ENCODE measurements at regions not wholly inside any gene's neighbourhood (a gene's known extent, or its start where the extent isn't known, plus 50 kb on each side); places are given as distances from the start of the nearest gene placed in this dataset.
"Not testable (repeated sequence)": the region's sequence is repeated elsewhere in the genome, so short reads cannot be mapped to it uniquely, and the experiment has no call there.

GRCh38 chr12:65667932-65668331, 156.4 kb upstream of the HMGA2 start:
- Histone ChIP-seq H3K27ac (ENCODE audit: insufficient read depth, low read length, poor library complexity, severe bottlenecking) (no peak overlapping the region), H3K4me3 (ENCODE audit: low read depth, low read length) (no peak overlapping the region), H3K36me3 (ENCODE audit: control insufficient read depth, insufficient read depth, low read length) (no peaks in the 10 kb centered on the region), H3K4me1 (ENCODE audit: control insufficient read depth, insufficient read depth, low read length, poor library complexity, severe bottlenecking) (no peaks in the 10 kb centered on the region), H3K9me3 (ENCODE audit: control insufficient read depth in 2 of 2, low read length in 2 of 2) (no peaks in the 10 kb centered on the region), H3K27me3 (ENCODE audit: control insufficient read depth, insufficient read depth, low read length) (no peaks in the 10 kb centered on the region)
- no peak for DNase-seq
- Mint-ChIP-seq H3K36me3 (no peaks in the 10 kb centered on the region), H3K4me1 (peaks cover 0 to 2% (median 0%) of the 10 kb centered on the region in 4 donors), H3K9me3 (peaks cover 0 to 7% (median 0%) of the 10 kb centered on the region in 7 donors), H3K27ac (no peak overlapping the region), H3K4me3 (no peak overlapping the region), H3K27me3 (no peaks in the 10 kb centered on the region)
- ATAC-seq (ENCODE audit: low read depth in 2 of 2), result no peak

GRCh38 chr12:65668981-65669695, 155.1 kb upstream of the HMGA2 start:
- no peaks in the 10 kb centered on the region for H3K36me3 ChIP-seq (ENCODE audit: control insufficient read depth, insufficient read depth, low read length)
- H3K27ac ChIP-seq (ENCODE audit: insufficient read depth, low read length, poor library complexity, severe bottlenecking), result no peak overlapping the region
- no peaks in the 10 kb centered on the region for H3K9me3 ChIP-seq (ENCODE audit: control insufficient read depth in 2 of 2, low read length in 2 of 2)
- H3K9me3 Mint-ChIP-seq, result peaks cover 0 to 7% (median 0%) of the 10 kb centered on the region in 7 donors
- H3K36me3 Mint-ChIP-seq, result no peaks in the 10 kb centered on the region
- DNase-seq, result no peak
- ATAC-seq (ENCODE audit: low read depth in 2 of 2), result no peak
- no peaks in the 10 kb centered on the region for H3K27me3 ChIP-seq (ENCODE audit: control insufficient read depth, insufficient read depth, low read length)
- no peak overlapping the region for H3K27ac Mint-ChIP-seq
- no peaks in the 10 kb centered on the region for H3K4me1 ChIP-seq (ENCODE audit: control insufficient read depth, insufficient read depth, low read length, poor library complexity, severe bottlenecking)
- H3K4me3 ChIP-seq (ENCODE audit: low read depth, low read length), result no peak overlapping the region
- H3K27me3 Mint-ChIP-seq, result no peaks in the 10 kb centered on the region
- H3K4me3 Mint-ChIP-seq, result no peak overlapping the region
- H3K4me1 Mint-ChIP-seq, result peaks cover 0 to 2% (median 0%) of the 10 kb centered on the region in 4 donors

- Mint-ChIP-seq H3K9me3 (peaks cover 0 to 2% (median 0%) of the 10 kb centered on the region in 7 donors), H3K4me3 (no peak overlapping the region), H3K27me3 (no peaks in the 10 kb centered on the region), H3K36me3 (no peaks in the 10 kb centered on the region), H3K4me1 (peaks cover 0 to 2% (median 0%) of the 10 kb centered on the region in 4 donors), H3K27ac (no peak overlapping the region)
- Histone ChIP-seq H3K27ac (ENCODE audit: insufficient read depth, low read length, poor library complexity, severe bottlenecking) (no peak overlapping the region), H3K9me3 (ENCODE audit: control insufficient read depth in 2 of 2, low read length in 2 of 2) (no peaks in the 10 kb centered on the region), H3K36me3 (ENCODE audit: control insufficient read depth, insufficient read depth, low read length) (no peaks in the 10 kb centered on the region), H3K4me1 (ENCODE audit: control insufficient read depth, insufficient read depth, low read length, poor library complexity, severe bottlenecking) (no peaks in the 10 kb centered on the region), H3K4me3 (ENCODE audit: low read depth, low read length) (no peak overlapping the region), H3K27me3 (ENCODE audit: control insufficient read depth, insufficient read depth, low read length) (no peaks in the 10 kb centered on the region)
- no peak for DNase-seq
- ATAC-seq (ENCODE audit: low read depth in 2 of 2), result no peak
Observed at GRCh38 chr12:65670775-65671174, 153.5 kb upstream of the HMGA2 start.

- no peaks in the 10 kb centered on the region for H3K27me3 ChIP-seq (ENCODE audit: control insufficient read depth, insufficient read depth, low read length)
- no peak overlapping the region for H3K27ac ChIP-seq (ENCODE audit: insufficient read depth, low read length, poor library complexity, severe bottlenecking)
- Mint-ChIP-seq H3K36me3 (no peaks in the 10 kb centered on the region), H3K4me3 (no peak overlapping the region), H3K9me3 (peaks cover 0 to 2% (median 0%) of the 10 kb centered on the region in 7 donors), H3K27me3 (no peaks in the 10 kb centered on the region), H3K4me1 (no peaks in the 10 kb centered on the region), H3K27ac (no peak overlapping the region)
- ATAC-seq (ENCODE audit: low read depth in 2 of 2), result no peak
- no peaks in the 10 kb centered on the region for H3K4me1 ChIP-seq (ENCODE audit: control insufficient read depth, insufficient read depth, low read length, poor library complexity, severe bottlenecking)
- no peaks in the 10 kb centered on the region for H3K9me3 ChIP-seq (ENCODE audit: control insufficient read depth in 2 of 2, low read length in 2 of 2)
- no peaks in the 10 kb centered on the region for H3K36me3 ChIP-seq (ENCODE audit: control insufficient read depth, insufficient read depth, low read length)
- no peak overlapping the region for H3K4me3 ChIP-seq (ENCODE audit: low read depth, low read length)
- no peak for DNase-seq
Observed at GRCh38 chr12:65672441-65672840, 151.8 kb upstream of the HMGA2 start.

- Mint-ChIP-seq H3K9me3 (peaks cover 0 to 4% (median 0%) of the 10 kb centered on the region in 7 donors), H3K27ac (no peak overlapping the region), H3K36me3 (no peaks in the 10 kb centered on the region), H3K4me1 (no peaks in the 10 kb centered on the region), H3K4me3 (no peak overlapping the region), H3K27me3 (no peaks in the 10 kb centered on the region)
- Histone ChIP-seq H3K4me3 (ENCODE audit: low read depth, low read length) (no peak overlapping the region), H3K36me3 (ENCODE audit: control insufficient read depth, insufficient read depth, low read length) (no peaks in the 10 kb centered on the region), H3K27me3 (ENCODE audit: control insufficient read depth, insufficient read depth, low read length) (no peaks in the 10 kb centered on the region), H3K27ac (ENCODE audit: insufficient read depth, low read length, poor library complexity, severe bottlenecking) (no peak overlapping the region), H3K9me3 (ENCODE audit: control insufficient read depth in 2 of 2, low read length in 2 of 2) (no peaks in the 10 kb centered on the region), H3K4me1 (ENCODE audit: control insufficient read depth, insufficient read depth, low read length, poor library complexity, severe bottlenecking) (no peaks in the 10 kb centered on the region)
- ATAC-seq (ENCODE audit: low read depth in 2 of 2) (no peak), DNase-seq (no peak)
Observed at GRCh38 chr12:65673156-65673690, 151.1 kb upstream of the HMGA2 start.

- Histone ChIP-seq H3K36me3 (ENCODE audit: control insufficient read depth, insufficient read depth, low read length) (no peaks in the 10 kb centered on the region), H3K27ac (ENCODE audit: insufficient read depth, low read length, poor library complexity, severe bottlenecking) (no peak overlapping the region), H3K4me3 (ENCODE audit: low read depth, low read length) (no peak overlapping the region), H3K9me3 (ENCODE audit: control insufficient read depth in 2 of 2, low read length in 2 of 2) (no peaks in the 10 kb centered on the region), H3K27me3 (ENCODE audit: control insufficient read depth, insufficient read depth, low read length) (no peaks in the 10 kb centered on the region), H3K4me1 (ENCODE audit: control insufficient read depth, insufficient read depth, low read length, poor library complexity, severe bottlenecking) (no peaks in the 10 kb centered on the region)
- ATAC-seq (ENCODE audit: low read depth in 2 of 2) (no peak), DNase-seq (no peak)
- Mint-ChIP-seq H3K9me3 (peaks cover 0 to 6% (median 0%) of the 10 kb centered on the region in 7 donors), H3K4me1 (no peaks in the 10 kb centered on the region), H3K27ac (no peak overlapping the region), H3K27me3 (no peaks in the 10 kb centered on the region), H3K4me3 (no peak overlapping the region), H3K36me3 (no peaks in the 10 kb centered on the region)
Observed at GRCh38 chr12:65673732-65674131, 150.6 kb upstream of the HMGA2 start.

- no peaks in the 10 kb centered on the region for H3K36me3 ChIP-seq (ENCODE audit: control insufficient read depth, insufficient read depth, low read length)
Observed at GRCh38 chr12:65675141-65675621, 149.1 kb upstream of the HMGA2 start.

GRCh38 chr12:65678172-65678571, 146.1 kb upstream of the HMGA2 start:
- H3K4me1 ChIP-seq (ENCODE audit: control insufficient read depth, insufficient read depth, low read length, poor library complexity, severe bottlenecking); H3K4me3 ChIP-seq (ENCODE audit: low read depth, low read length); ATAC-seq (ENCODE audit: low read depth in 2 of 2); H3K27ac Mint-ChIP-seq; H3K4me1 Mint-ChIP-seq; H3K27me3 ChIP-seq (ENCODE audit: control insufficient read depth, insufficient read depth, low read length); H3K36me3 Mint-ChIP-seq; H3K27ac ChIP-seq (ENCODE audit: insufficient read depth, low read length, poor library complexity, severe bottlenecking); H3K27me3 Mint-ChIP-seq; H3K9me3 ChIP-seq (ENCODE audit: control insufficient read depth in 2 of 2, low read length in 2 of 2); H3K4me3 Mint-ChIP-seq; H3K36me3 ChIP-seq (ENCODE audit: control insufficient read depth, insufficient read depth, low read length); DNase-seq; H3K9me3 Mint-ChIP-seq: not testable (repeated sequence)

More at GRCh38 chr12:65675141-65675621, 149.1 kb upstream of the HMGA2 start:
- no peaks in the 10 kb centered on the region for H3K36me3 Mint-ChIP-seq
- no peaks in the 10 kb centered on the region for H3K4me1 ChIP-seq (ENCODE audit: control insufficient read depth, insufficient read depth, low read length, poor library complexity, severe bottlenecking)
- H3K4me3 ChIP-seq (ENCODE audit: low read depth, low read length), result no peak overlapping the region
- H3K27me3 Mint-ChIP-seq, result no peaks in the 10 kb centered on the region
- H3K9me3 Mint-ChIP-seq, result peaks cover 0 to 6% (median 0%) of the 10 kb centered on the region in 7 donors
- no peaks in the 10 kb centered on the region for H3K27me3 ChIP-seq (ENCODE audit: control insufficient read depth, insufficient read depth, low read length)
- no peaks in the 10 kb centered on the region for H3K4me1 Mint-ChIP-seq
- H3K27ac Mint-ChIP-seq, result no peak overlapping the region
- no peaks in the 10 kb centered on the region for H3K9me3 ChIP-seq (ENCODE audit: control insufficient read depth in 2 of 2, low read length in 2 of 2)
- DNase-seq (no peak), ATAC-seq (ENCODE audit: low read depth in 2 of 2) (no peak)
- no peak overlapping the region for H3K27ac ChIP-seq (ENCODE audit: insufficient read depth, low read length, poor library complexity, severe bottlenecking)
- no peak overlapping the region for H3K4me3 Mint-ChIP-seq
